Stomach (tissue), 8 donors: ENCODE measurements at regions not wholly inside any gene's neighbourhood (a gene's known extent, or its start where the extent isn't known, plus 50 kb on each side); places are given as distances from the start of the nearest gene placed in this dataset.
A peak's percentile ranks its signal among the peaks of the same experiment; 100 is the strongest.

Source experiments
- DNase-seq, 2 donors: peaks; one replicate each; pipeline versions ENCODE4 v3.0.0 to v3.0.0-alpha.2; 2013 to 2019
- H3K27ac ChIP-seq, 5 donors: fragments of 200-600 bp in 4 of 5; sonication (generic) in 4 of 5; one replicate each; pipeline ENCODE4 v1.5.1; 2013 to 2019; ENCODE audit warnings: mild to moderate bottlenecking in 1 of 5, moderate library complexity in 1 of 5
- H3K27me3 ChIP-seq, 3 donors: fragments of 200-600 bp; sonication (generic); one replicate each; pipeline ENCODE4 v1.5.1; 2017 to 2019; ENCODE audit warnings: mixed run types in 1 of 3
- H3K36me3 ChIP-seq, 4 donors: fragments of 200-600 bp; sonication (generic); 1 replicate in 3 of 4; 2 replicates in 1 of 4; pipeline ENCODE4 v1.5.1; 2016 to 2019
- H3K4me1 ChIP-seq, 4 donors: fragments of 200-600 bp; sonication (generic); one replicate each; pipeline ENCODE4 v1.5.1; 2016 to 2019
- H3K4me3 ChIP-seq, 4 donors: fragments of 200-600 bp; sonication (generic) in 3 of 4; one replicate each; pipeline ENCODE4 v1.5.1; 2016 to 2019; ENCODE audit warnings: mild to moderate bottlenecking in 1 of 4
- H3K9me3 ChIP-seq, 4 donors: fragments of 200-600 bp; sonication (generic); one replicate each; pipeline ENCODE4 v1.5.1; 2016 to 2019
- EP300 ChIP-seq: sonication (generic); formaldehyde crosslinking; IDR thresholded peaks from one replicate; pipeline ENCODE4 v1.6.1; 2017; ENCODE audit warnings: antibody characterized with exemption
- POLR2A ChIP-seq, 4 donors: fragments of 450-650 bp; IDR thresholded peaks; one replicate each; pipeline ENCODE4 v1.6.1; 2016; ENCODE audit warnings: antibody characterized with exemption in 4 of 4, control low read depth in 2 of 4, mild to moderate bottlenecking in 1 of 4, moderate library complexity in 1 of 4
- POLR2AphosphoS5 ChIP-seq, 3 donors: sonication (generic); formaldehyde crosslinking; IDR thresholded peaks; one replicate each; pipeline ENCODE4 v1.6.1; 2016; ENCODE audit warnings: antibody characterized with exemption in 3 of 3
- WGBS, 5 donors: extraction: QIAGEN DNeasy Blood & Tissue Kit in 3 of 5; methylation state at CpG; one replicate each; pipeline versions ENCODE4 v1.1.5 to v1.1.7; 2013 to 2018; 5-methylcytosine and 5-hydroxymethylcytosine counted together
- intact Hi-C: fragments of 100-400 bp; cut with DNase I; formaldehyde crosslinking; loops from one replicate; pipeline ENCODE4 v1.15.1; 2023; ENCODE audit warnings: low total_unique reads
- TF ChIP-seq, protein P1 (sequence below), 7 experiments: fragments of 450-650 bp in 4 of 7; fragments of 200-600 bp in 3 of 7; sonication (generic) in 3 of 7; IDR thresholded peaks; one replicate each; pipeline ENCODE4 v1.5.1; 2016 to 2019; ENCODE audit warnings: antibody characterized with exemption in 7 of 7, control low read depth in 2 of 7, mild to moderate bottlenecking in 1 of 7
- donor health status: healthy with polysubstance abuse.
- donor health status: Bipolar disorder and iron deficiency.
- donor health status: healthy.

DNA sequence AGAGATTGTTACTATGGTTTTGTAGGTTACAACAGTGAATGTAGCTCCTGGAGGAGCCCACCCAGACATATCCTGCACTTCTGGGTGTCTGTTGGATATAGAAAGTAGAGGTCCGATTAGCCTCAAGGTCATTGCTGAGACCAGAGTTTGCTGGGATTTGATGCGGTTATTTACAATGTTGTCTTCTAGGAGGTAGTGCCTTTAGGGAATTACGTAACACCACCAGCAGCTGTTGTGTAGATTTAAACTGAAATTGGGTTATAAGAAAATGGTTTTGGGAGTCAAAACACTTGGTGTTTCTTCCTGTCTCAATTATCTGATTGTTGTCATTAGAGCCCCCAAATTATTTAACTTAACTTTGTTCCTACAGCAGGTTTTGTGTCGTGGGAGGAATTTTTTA is 225.3 kb upstream of the PELI2 start:
- TF ChIP-seq EP300 (no peak), POLR2AphosphoS5 (IDR thresholded peaks at IDR 0.05) (no peak), POLR2A (IDR thresholded peaks at IDR 0.05) (no peak)
- TF ChIP-seq, protein P1, sequence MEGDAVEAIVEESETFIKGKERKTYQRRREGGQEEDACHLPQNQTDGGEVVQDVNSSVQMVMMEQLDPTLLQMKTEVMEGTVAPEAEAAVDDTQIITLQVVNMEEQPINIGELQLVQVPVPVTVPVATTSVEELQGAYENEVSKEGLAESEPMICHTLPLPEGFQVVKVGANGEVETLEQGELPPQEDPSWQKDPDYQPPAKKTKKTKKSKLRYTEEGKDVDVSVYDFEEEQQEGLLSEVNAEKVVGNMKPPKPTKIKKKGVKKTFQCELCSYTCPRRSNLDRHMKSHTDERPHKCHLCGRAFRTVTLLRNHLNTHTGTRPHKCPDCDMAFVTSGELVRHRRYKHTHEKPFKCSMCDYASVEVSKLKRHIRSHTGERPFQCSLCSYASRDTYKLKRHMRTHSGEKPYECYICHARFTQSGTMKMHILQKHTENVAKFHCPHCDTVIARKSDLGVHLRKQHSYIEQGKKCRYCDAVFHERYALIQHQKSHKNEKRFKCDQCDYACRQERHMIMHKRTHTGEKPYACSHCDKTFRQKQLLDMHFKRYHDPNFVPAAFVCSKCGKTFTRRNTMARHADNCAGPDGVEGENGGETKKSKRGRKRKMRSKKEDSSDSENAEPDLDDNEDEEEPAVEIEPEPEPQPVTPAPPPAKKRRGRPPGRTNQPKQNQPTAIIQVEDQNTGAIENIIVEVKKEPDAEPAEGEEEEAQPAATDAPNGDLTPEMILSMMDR (IDR thresholded peaks at IDR 0.05), result no peak
- H3K4me3 ChIP-seq, result no peak overlapping the region

DNA sequence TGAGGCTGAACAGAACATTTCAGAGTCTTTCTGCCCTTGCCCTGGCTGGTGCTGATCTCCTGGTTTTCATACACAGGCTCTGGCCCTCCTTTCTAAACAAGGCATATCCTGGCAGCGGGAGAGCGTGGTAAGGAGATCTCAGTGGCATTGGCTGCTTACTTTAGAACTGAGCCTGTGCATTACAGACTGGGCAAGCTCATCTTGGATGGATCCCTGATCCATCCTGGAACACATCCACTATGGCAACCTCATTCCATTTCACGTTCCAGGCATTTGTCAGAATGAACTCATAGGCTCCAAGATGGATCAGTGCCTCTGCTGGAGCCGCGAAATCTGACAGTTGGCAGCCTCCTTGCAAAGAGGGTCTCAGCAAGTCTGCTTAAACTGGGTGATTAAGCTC is 224.5 kb upstream of the PELI2 start:
- TF ChIP-seq EP300 (no peak), POLR2AphosphoS5 (IDR thresholded peaks at IDR 0.05) (no peak), POLR2A (IDR thresholded peaks at IDR 0.05) (no peak)
- TF ChIP-seq, protein P1 (IDR thresholded peaks at IDR 0.05), result no peak
- no peaks in the 10 kb centered on the region for H3K27me3 ChIP-seq
- 71 to 88% (median 78%) methylated on average over 5 of the region's 5 CpGs for WGBS, 5 donors

More for the DNA sequence above, 225.3 kb upstream of the PELI2 start:
- H3K27ac ChIP-seq, result no peak overlapping the region
- peaks cover 0 to 14% (median 6%) of the 10 kb centered on the region in 4 donors for H3K4me1 ChIP-seq
- intact Hi-C loops, result no loop called here
- no peaks in the 10 kb centered on the region for H3K36me3 ChIP-seq
- DNase-seq, result no peak
- 63 to 91% (median 80%) methylated on average over 4 of the region's 4 CpGs for WGBS, 5 donors
- no peaks in the 10 kb centered on the region for H3K27me3 ChIP-seq
- H3K9me3 ChIP-seq, result no peaks in the 10 kb centered on the region

DNA sequence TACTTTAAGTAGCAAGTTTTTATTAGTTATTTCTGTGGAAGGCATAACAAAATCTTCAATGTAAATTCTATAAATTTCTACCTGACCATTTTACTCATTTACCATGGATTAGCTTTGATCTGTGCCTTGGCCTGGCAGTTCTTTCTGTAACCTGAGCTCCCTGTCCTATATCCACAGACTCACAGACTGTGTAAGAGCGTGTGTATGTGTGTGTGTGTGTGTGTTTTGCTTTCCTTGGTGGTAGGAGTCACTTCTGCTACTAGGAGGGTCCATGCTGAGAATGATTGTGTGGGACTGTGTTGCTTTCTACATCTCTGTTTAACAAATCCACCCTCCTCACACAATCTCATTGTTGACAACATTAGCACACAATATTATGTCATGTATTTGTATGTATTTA is 221.2 kb upstream of the PELI2 start:
- WGBS, 5 donors, result 50 to 94% (median 57%) methylated on average over 1 of the region's 1 CpG
- Histone ChIP-seq H3K9me3 (no peaks in the 10 kb centered on the region), H3K27me3 (no peaks in the 10 kb centered on the region), H3K4me1 (peaks cover 0 to 10% (median 0%) of the 10 kb centered on the region in 4 donors), H3K36me3 (no peaks in the 10 kb centered on the region), H3K4me3 (no peak overlapping the region), H3K27ac (no peak overlapping the region)
- no peak for DNase-seq
- no peak for TF ChIP-seq EP300
- TF ChIP-seq, protein P1 (IDR thresholded peaks at IDR 0.05), result no peak
- intact Hi-C loops, result no loop called here

More for the DNA sequence above, 224.5 kb upstream of the PELI2 start:
- peaks cover 0 to 13% (median 5%) of the 10 kb centered on the region in 4 donors for H3K4me1 ChIP-seq
- no peak for DNase-seq
- no peaks in the 10 kb centered on the region for H3K9me3 ChIP-seq
- no peak overlapping the region for H3K27ac ChIP-seq
- no peaks in the 10 kb centered on the region for H3K36me3 ChIP-seq
- intact Hi-C loops, result no loop called here
- H3K4me3 ChIP-seq, result no peak overlapping the region

DNA sequence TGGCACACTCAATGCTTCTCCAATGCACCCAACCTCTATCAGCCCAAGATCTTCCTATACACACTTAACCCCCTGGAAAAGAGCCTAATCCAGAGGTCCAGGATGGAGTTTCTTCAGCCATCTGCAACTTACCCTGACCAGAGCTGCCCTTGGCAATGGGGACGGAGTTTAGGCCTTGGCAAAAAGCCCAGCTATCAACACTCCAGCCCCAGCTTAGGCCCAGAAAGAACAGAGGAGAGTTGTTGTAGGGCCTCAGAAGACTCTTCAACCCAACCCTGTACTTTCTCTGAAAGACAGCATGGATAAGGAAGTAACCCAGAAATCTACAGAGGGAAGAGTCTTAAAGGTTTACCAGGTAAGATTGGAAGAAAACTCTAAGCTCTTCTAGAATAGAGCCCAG is 219.3 kb upstream of the PELI2 start:
- DNase-seq, result peak in 1 of 2 donors; percentile 44
- H3K27ac ChIP-seq, result no peak overlapping the region
- TF ChIP-seq POLR2A (IDR thresholded peaks at IDR 0.05), result no peak
- TF ChIP-seq, protein P1 (IDR thresholded peaks at IDR 0.05), result no peak
- TF ChIP-seq POLR2AphosphoS5 (IDR thresholded peaks at IDR 0.05), result no peak
- TF ChIP-seq EP300, result no peak
- peaks cover 0 to 9% (median 0%) of the 10 kb centered on the region in 4 donors for H3K4me1 ChIP-seq
- no peaks in the 10 kb centered on the region for H3K36me3 ChIP-seq
- no peaks in the 10 kb centered on the region for H3K27me3 ChIP-seq
- H3K4me3 ChIP-seq, result no peak overlapping the region
- H3K9me3 ChIP-seq, result no peaks in the 10 kb centered on the region
- WGBS, 5 donors, result 13 to 38% (median 20%) methylated on average over 1 of the region's 1 CpG
- intact Hi-C loops, result no loop called here
